HepG2 (cell line): ENCODE measurements at regions not wholly inside any gene's neighbourhood (a gene's known extent, or its start where the extent isn't known, plus 50 kb on each side); places are given as distances from the start of the nearest gene placed in this dataset.

Experiments used
- ATF5 ChIP-seq: sonication (generic); formaldehyde crosslinking; IDR thresholded peaks from 2 replicates; pipeline ENCODE4 v1.4.0; 2020; ENCODE audit warnings: mild to moderate bottlenecking, low read depth, missing genetic modification reagents
- BRF2 ChIP-seq: sonication (generic); formaldehyde crosslinking; IDR thresholded peaks from 2 replicates; pipeline ENCODE4 v1.8.1; 2022; ENCODE audit warnings: mild to moderate bottlenecking, missing genetic modification reagents
- E2F2 ChIP-seq: sonication (generic); formaldehyde crosslinking; IDR thresholded peaks from 2 replicates; pipeline ENCODE4 v1.4.0; 2020; ENCODE audit warnings: missing genetic modification reagents, borderline replicate concordance
- HNF1A ChIP-seq, 2 experiments: sonication (generic) in 1 of 2; formaldehyde crosslinking in 1 of 2; IDR thresholded peaks; 2 replicates each; pipeline versions ENCODE4 v1.4.0 to v1.6.1; 2016 to 2020; ENCODE audit warnings: borderline replicate concordance in 1 of 2, low read depth in 1 of 2, mild to moderate bottlenecking in 1 of 2, missing genetic modification reagents in 1 of 2
- HNF4G ChIP-seq, 2 experiments: sonication (generic) in 1 of 2; formaldehyde crosslinking in 1 of 2; IDR thresholded peaks; 2 replicates each; pipeline versions ENCODE4 v1.4.0 to v1.6.1; 2011 to 2020; ENCODE audit warnings: borderline replicate concordance in 2 of 2, low read depth in 2 of 2, mild to moderate bottlenecking in 2 of 2, low read length in 1 of 2, missing genetic modification reagents in 1 of 2, moderate library complexity in 1 of 2
- NFKB2 ChIP-seq: sonication (generic); formaldehyde crosslinking; IDR thresholded peaks from 2 replicates; pipeline ENCODE4 v1.4.0; 2020; ENCODE audit warnings: missing genetic modification reagents, borderline replicate concordance
- ZBTB40 ChIP-seq, 2 experiments: fragments of 450-650 bp in 1 of 2; sonication (generic) in 1 of 2; formaldehyde crosslinking in 1 of 2; IDR thresholded peaks; 2 replicates each; pipeline versions ENCODE4 v1.6.1 to v1.8.0; 2016 to 2022; ENCODE audit warnings: antibody characterized with exemption in 1 of 2, mild to moderate bottlenecking in 1 of 2, missing genetic modification reagents in 1 of 2

GRCh38 chr3:24608701-24609390 is 114.2 kb upstream of the THRB start (continued):
- no peak for TF ChIP-seq E2F2
- no peak for TF ChIP-seq NFKB2
- TF ChIP-seq HNF4G (IDR thresholded peaks at IDR 0.05; ENCODE audit: borderline replicate concordance, low read depth, low read length): no peak
- TF ChIP-seq HNF4G (CRISPR knock-in tag; IDR thresholded peaks at IDR 0.05; ENCODE audit: borderline replicate concordance, low read depth): no peak
- no peak for TF ChIP-seq HNF1A (IDR thresholded peaks at IDR 0.05; ENCODE audit: low read depth)
- TF ChIP-seq HNF1A (CRISPR knock-in tag; IDR thresholded peaks at IDR 0.05; ENCODE audit: borderline replicate concordance): no peak
- TF ChIP-seq ZBTB40 (IDR thresholded peaks at IDR 0.05): no peak
- no peak for TF ChIP-seq ZBTB40 (CRISPR knock-in tag; IDR thresholded peaks at IDR 0.05)
- no peak for TF ChIP-seq ATF5
- no peak for TF ChIP-seq BRF2
